GM12878 (cell line): ENCODE measurements at regions not wholly inside any gene's neighbourhood (a gene's known extent, or its start where the extent isn't known, plus 50 kb on each side); places are given as distances from the start of the nearest gene placed in this dataset.

Experiments used
- ATAC-seq: fragments of 200-7000 bp; cut with Tn5 transposase; 3 replicates; pipeline ENCODE4 v1.9.1; 2020; ENCODE audit warnings: mild to moderate bottlenecking, moderate library complexity
- BruUV-seq: library from RNA; stranded (reverse); fragments of 400-500 nt; replicated peaks from 2 replicates; lab custom pipeline; 2021; lab: Mats Ljungman, UMichigan
- CTCF ChIA-PET: fragments of 300-600 bp; sonication (Branson Sonifier 250); formaldehyde crosslinking; extraction: SDS; loops from one replicate; lab custom pipeline; 2021; ENCODE audit warnings: inconsistent platforms; lab: Yijun Ruan, JAX
- POLR2A ChIA-PET: fragments of 350-600 bp; formaldehyde crosslinking; extraction: SDS; loops from one replicate; lab custom pipeline; 2021; ENCODE audit warnings: inconsistent platforms; lab: Charles Lee
- RAD21 ChIA-PET: fragments of 300-600 bp; sonication (Branson Sonifier 250); formaldehyde crosslinking; loops from one replicate; lab custom pipeline; 2023; ENCODE audit warnings: antibody characterized with exemption; ENCODE audit not compliant: unreplicated experiment; lab: Charles Lee
- SMC1A ChIA-PET: fragments of 300-600 bp; sonication (Branson Sonifier 250); formaldehyde crosslinking; loops from one replicate; lab custom pipeline; 2023; ENCODE audit not compliant: unreplicated experiment, uncharacterized antibody; lab: Charles Lee
- DNase-seq: peaks from one replicate; pipeline ENCODE4 v3.0.0-alpha.2; 2011; ENCODE audit warnings: low read depth, low spot score
- FAIRE-seq: peaks from 3 replicates; lab custom pipeline; 2011; peaks lifted over from hg19 to GRCh38; lab: Jason Lieb, UNC
- H2AFZ ChIP-seq: 2 replicates; pipeline ENCODE4 v1.6.0; 2011; ENCODE audit warnings: low read depth, low read length, control low read depth; ENCODE audit not compliant: control insufficient read depth
- H3K27ac ChIP-seq: 2 replicates; pipeline ENCODE4 v1.5.1; 2011; ENCODE audit warnings: control low read depth; ENCODE audit not compliant: control insufficient read depth, insufficient read depth
- H3K27me3 ChIP-seq, 2 experiments: replicated peaks in 1 of 2; 2 replicates each; pipeline versions ENCODE4 v1.6.0 to v1.6.1; 2011; ENCODE audit warnings: low read length in 1 of 2; ENCODE audit not compliant: control insufficient read depth in 2 of 2, insufficient read depth in 2 of 2
- H3K36me3 ChIP-seq, 2 experiments: 2 replicates each; pipeline ENCODE4 v1.5.1; 2011; ENCODE audit warnings: low read length in 1 of 2; ENCODE audit not compliant: control insufficient read depth in 2 of 2, insufficient read depth in 2 of 2
- H3K4me1 ChIP-seq: 2 replicates; pipeline ENCODE4 v1.6.1; 2011; ENCODE audit warnings: mild to moderate bottlenecking, low read length, moderate library complexity, mixed read lengths; ENCODE audit not compliant: control insufficient read depth, insufficient read depth
- H3K4me2 ChIP-seq: 2 replicates; pipeline ENCODE4 v1.6.0; 2011; ENCODE audit warnings: control low read depth; ENCODE audit not compliant: control insufficient read depth, insufficient read depth
- H3K4me3 ChIP-seq: fragments of 200-600 bp; sonication (generic); 2 replicates; pipeline ENCODE4 v1.5.1; 2016
- H3K79me2 ChIP-seq: 2 replicates; pipeline ENCODE4 v1.6.0; 2011; ENCODE audit warnings: low read length; ENCODE audit not compliant: control insufficient read depth, insufficient read depth
- H3K9ac ChIP-seq: 2 replicates; pipeline ENCODE4 v1.8.0; 2011; ENCODE audit warnings: low read length, control low read depth, mixed read lengths; ENCODE audit not compliant: control insufficient read depth, insufficient read depth
- H3K9me3 ChIP-seq: replicated peaks from 3 replicates; pipeline ENCODE4 v1.5.1; 2011; ENCODE audit warnings: mild to moderate bottlenecking, low read length; ENCODE audit not compliant: control insufficient read depth, insufficient read depth
- H4K20me1 ChIP-seq: 2 replicates; pipeline ENCODE4 v1.6.0; 2011; ENCODE audit not compliant: control insufficient read depth, insufficient read depth
- BCL11A ChIP-seq: IDR thresholded peaks from 2 replicates; pipeline ENCODE4 v1.6.1; 2011; ENCODE audit warnings: low read depth, low read length
- BCLAF1 ChIP-seq: fragments of 450-650 bp; IDR thresholded peaks from 2 replicates; pipeline ENCODE4 v1.6.1; 2017; ENCODE audit warnings: antibody characterized with exemption, mild to moderate bottlenecking, moderate library complexity
- CTCF ChIP-seq, 3 experiments: IDR thresholded peaks in 2 of 3; conservative IDR thresholded peaks in 1 of 3; 2 replicates each; pipeline ENCODE4 v1.5.1; 2011; ENCODE audit warnings: low read depth in 3 of 3, low read length in 3 of 3, mild to moderate bottlenecking in 3 of 3, control low read depth in 2 of 3, moderate library complexity in 2 of 3, inconsistent platforms in 1 of 3, mixed read lengths in 1 of 3; ENCODE audit not compliant: control insufficient read depth in 2 of 3, insufficient read depth in 1 of 3; ENCODE audit errors: extremely low read depth in 1 of 3
- EED ChIP-seq: sonication (generic); IDR thresholded peaks from 2 replicates; pipeline ENCODE4 v1.6.1; 2016; ENCODE audit warnings: antibody characterized with exemption, low read depth
- IKZF2 ChIP-seq, 2 experiments: fragments of 450-650 bp; IDR thresholded peaks; 2 replicates each; pipeline ENCODE4 v1.6.1; 2017; ENCODE audit warnings: mild to moderate bottlenecking in 2 of 2, moderate library complexity in 2 of 2
- KDM1A ChIP-seq: fragments of 200-600 bp; sonication (generic); IDR thresholded peaks from 2 replicates; pipeline ENCODE4 v1.6.1; 2016; ENCODE audit warnings: borderline replicate concordance
- NFYA ChIP-seq: IDR thresholded peaks from 2 replicates; pipeline ENCODE4 v1.6.1; 2011; ENCODE audit warnings: low read depth, mild to moderate bottlenecking, low read length, improper control_type of control experiment, borderline replicate concordance
- NR2C2 ChIP-seq: IDR thresholded peaks from 2 replicates; pipeline ENCODE4 v1.6.1; 2011; ENCODE audit warnings: borderline replicate concordance, low read depth; ENCODE audit not compliant: control insufficient read depth, insufficient read length
- PAX5 ChIP-seq: IDR thresholded peaks from 2 replicates; pipeline ENCODE4 v1.6.1; 2011; ENCODE audit warnings: low read depth, low read length, borderline replicate concordance
- PAX8 ChIP-seq: fragments of 450-650 bp; IDR thresholded peaks from 2 replicates; pipeline ENCODE4 v1.6.1; 2017; ENCODE audit warnings: mild to moderate bottlenecking, moderate library complexity
- RELA ChIP-seq: fragments of 450-650 bp; IDR thresholded peaks from 2 replicates; pipeline ENCODE4 v1.8.0; 2014; ENCODE audit warnings: borderline replicate concordance; ENCODE audit not compliant: partially characterized antibody
- SMAD1 ChIP-seq: fragments of 450-650 bp; IDR thresholded peaks from 2 replicates; pipeline ENCODE4 v1.6.1; 2018; ENCODE audit warnings: mild to moderate bottlenecking, low read depth; ENCODE audit not compliant: partially characterized antibody
- STAT1 ChIP-seq: fragments of 450-650 bp; conservative IDR thresholded peaks from 2 replicates; pipeline ENCODE4 v1.6.1; 2014; ENCODE audit warnings: antibody characterized with exemption, mild to moderate bottlenecking
- WGBS: methylation state at CpG from one replicate; pipeline ENCODE4 v1.1.6; 2016; ENCODE audit warnings: low lambda C conversion rate; ENCODE audit not compliant: insufficient replicate concordance, insufficient coverage; ENCODE audit errors: missing lambda C conversion rate; 5-methylcytosine and 5-hydroxymethylcytosine counted together
- in situ Hi-C: fragments of 300-500 bp; cut with MboI; formaldehyde crosslinking; loops from 9 replicates; pipeline ENCODE4 v1.14.3; 2018; ENCODE audit warnings: mixed read lengths
- intact Hi-C: fragments of 100-400 bp; cut with micrococcal nuclease; formaldehyde crosslinking; loops from one replicate; pipeline ENCODE4 v1.14.2; 2022; ENCODE audit not compliant: unreplicated experiment
- TF ChIP-seq, protein P1 (sequence below): IDR thresholded peaks from 2 replicates; pipeline ENCODE4 v1.6.1; 2012; ENCODE audit warnings: low read length, inconsistent platforms

DNA sequence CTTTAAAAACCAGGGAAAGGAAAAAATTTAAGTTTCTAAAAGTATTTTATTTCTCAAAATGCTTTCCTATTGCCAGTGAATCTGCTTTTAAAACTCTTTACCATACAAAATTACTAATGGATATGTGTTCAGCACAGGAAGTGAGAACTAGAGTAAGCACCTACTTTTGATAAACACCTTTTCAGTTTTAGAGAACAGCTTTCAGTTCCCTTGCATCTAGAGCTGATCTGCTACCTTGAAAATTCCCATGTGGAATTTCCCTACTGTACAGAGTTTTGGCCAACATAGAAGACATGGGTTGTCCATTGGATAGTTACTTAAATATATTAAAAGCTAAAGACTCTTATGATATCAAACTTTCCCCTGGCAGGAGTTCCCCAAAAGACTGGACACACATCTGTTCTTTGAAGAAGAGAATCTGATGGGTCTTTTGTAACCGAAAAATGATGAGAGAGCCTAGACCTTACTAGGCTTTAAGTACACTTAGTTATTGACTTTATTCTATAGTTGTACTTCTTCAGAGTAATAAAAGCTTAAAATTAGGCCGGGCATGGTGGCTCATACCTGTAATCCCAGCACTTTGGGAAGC lies 112.1 kb upstream of the CNTNAP4 start (continued):
- TF ChIP-seq IKZF2 (IDR thresholded peaks at IDR 0.05) (peak; percentile 71 to 72), BCL11A (no peak), PAX8 (no peak), RELA (no peak)
- TF ChIP-seq, protein P1, sequence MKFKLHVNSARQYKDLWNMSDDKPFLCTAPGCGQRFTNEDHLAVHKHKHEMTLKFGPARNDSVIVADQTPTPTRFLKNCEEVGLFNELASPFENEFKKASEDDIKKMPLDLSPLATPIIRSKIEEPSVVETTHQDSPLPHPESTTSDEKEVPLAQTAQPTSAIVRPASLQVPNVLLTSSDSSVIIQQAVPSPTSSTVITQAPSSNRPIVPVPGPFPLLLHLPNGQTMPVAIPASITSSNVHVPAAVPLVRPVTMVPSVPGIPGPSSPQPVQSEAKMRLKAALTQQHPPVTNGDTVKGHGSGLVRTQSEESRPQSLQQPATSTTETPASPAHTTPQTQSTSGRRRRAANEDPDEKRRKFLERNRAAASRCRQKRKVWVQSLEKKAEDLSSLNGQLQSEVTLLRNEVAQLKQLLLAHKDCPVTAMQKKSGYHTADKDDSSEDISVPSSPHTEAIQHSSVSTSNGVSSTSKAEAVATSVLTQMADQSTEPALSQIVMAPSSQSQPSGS: no peak

GRCh38 chr16:76175718-76176117 lies 101.5 kb upstream of the CNTNAP4 start:
- RAD21 ChIA-PET: no interaction called here
- 4% methylated on average over 3 of the region's 3 CpGs for WGBS
- Histone ChIP-seq H3K9ac (no peak overlapping the region), H3K79me2 (no peaks in the 10 kb centered on the region), H3K27ac (no peak overlapping the region), H3K4me2 (no peak overlapping the region), H2AFZ (no peak overlapping the region), H3K4me3 (no peak overlapping the region), H3K27me3 (no peaks in the 10 kb centered on the region), H3K4me1 (no peaks in the 10 kb centered on the region), H3K36me3 (no peaks in the 10 kb centered on the region), H4K20me1 (no peaks in the 10 kb centered on the region), H3K9me3 (no peaks in the 10 kb centered on the region)
- CTCF ChIA-PET: interaction anchor here (1.0 kb wide), 1 partner anchor 10 kb away, joined by 3 read pairs; no protein-coding TSS in a partner anchor
- DNase-seq: no peak
- in situ Hi-C loops (no loop called here), intact Hi-C loops (no loop called here)
- peak; percentile 65 for ATAC-seq
- SMC1A ChIA-PET: no interaction called here
- POLR2A ChIA-PET: no interaction called here
- BruUV-seq: no TSS peak
- FAIRE-seq: no peak
- no peak for TF ChIP-seq EED
- no peak for TF ChIP-seq STAT1
- no peak for TF ChIP-seq NFYA
- TF ChIP-seq PAX5: no peak
- no peak for TF ChIP-seq CTCF (IDR thresholded peaks at IDR 0.05 in 2 of 3, conservative IDR thresholded peaks at IDR 0.05 in 1 of 3; ENCODE audit: control insufficient read depth in 2 of 3, extremely low read depth in 1 of 3, insufficient read depth in 1 of 3, low read depth in 3 of 3, low read length in 3 of 3)
- TF ChIP-seq SMAD1: no peak
- no peak for TF ChIP-seq BCLAF1
- no peak for TF ChIP-seq KDM1A
- TF ChIP-seq NR2C2: no peak
